MM.1S (cell line): ENCODE measurements at regions not wholly inside any gene's neighbourhood (a gene's known extent, or its start where the extent isn't known, plus 50 kb on each side); places are given as distances from the start of the nearest gene placed in this dataset.

Source experiments
- DNase-seq: peaks from one replicate; pipeline ENCODE4 v3.0.0-alpha.2; 2015
- H2AFZ ChIP-seq: fragments of 300-600 bp; sonication (generic); 2 replicates; pipeline ENCODE4 v1.6.0; 2016; ENCODE audit warnings: antibody characterized with exemption, low read length
- H3F3A ChIP-seq: fragments of 300-600 bp; sonication (generic); 2 replicates; pipeline ENCODE4 v1.6.1; 2016; ENCODE audit warnings: mild to moderate bottlenecking, antibody characterized with exemption, low read length, moderate library complexity, mixed read lengths; ENCODE audit not compliant: insufficient read depth
- H3K27ac ChIP-seq: fragments of 300-600 bp; sonication (generic); 2 replicates; pipeline ENCODE4 v1.5.1; 2016; ENCODE audit warnings: mild to moderate bottlenecking, low read length
- H3K27me3 ChIP-seq: fragments of 300-600 bp; sonication (generic); replicated peaks from 2 replicates; pipeline ENCODE4 v1.6.0; 2016; ENCODE audit warnings: low read length; ENCODE audit not compliant: insufficient read depth
- H3K36me3 ChIP-seq: fragments of 300-600 bp; sonication (generic); replicated peaks from 2 replicates; pipeline ENCODE4 v1.6.1; 2016; ENCODE audit warnings: mild to moderate bottlenecking, low read length, mixed read lengths; ENCODE audit not compliant: insufficient read depth
- H3K4me1 ChIP-seq: fragments of 300-600 bp; sonication (generic); 2 replicates; pipeline ENCODE4 v1.6.1; 2016; ENCODE audit warnings: low read length, mixed read lengths
- H3K4me2 ChIP-seq: fragments of 300-600 bp; sonication (generic); 2 replicates; pipeline ENCODE4 v1.6.0; 2016; ENCODE audit warnings: low read depth, low read length
- H3K4me3 ChIP-seq: fragments of 300-600 bp; sonication (generic); 2 replicates; pipeline ENCODE4 v1.5.1; 2016; ENCODE audit warnings: low read length, mixed read lengths
- H3K79me2 ChIP-seq: fragments of 300-600 bp; sonication (generic); 2 replicates; pipeline ENCODE4 v1.6.1; 2016; ENCODE audit warnings: mixed run types, low read length, mixed read lengths
- H3K9ac ChIP-seq: fragments of 300-600 bp; sonication (generic); 2 replicates; pipeline ENCODE4 v1.6.1; 2016; ENCODE audit warnings: low read length, mixed read lengths
- H3K9me2 ChIP-seq: fragments of 300-600 bp; sonication (generic); replicated peaks from 2 replicates; pipeline ENCODE4 v1.6.1; 2016; ENCODE audit warnings: mild to moderate bottlenecking, low read length, mixed read lengths; ENCODE audit not compliant: insufficient read depth
- H3K9me3 ChIP-seq: fragments of 300-600 bp; sonication (generic); replicated peaks from 2 replicates; pipeline ENCODE4 v1.6.1; 2016; ENCODE audit warnings: mild to moderate bottlenecking, low read length, mixed read lengths; ENCODE audit not compliant: insufficient read depth
- H4K20me1 ChIP-seq: fragments of 300-600 bp; sonication (generic); 2 replicates; pipeline ENCODE4 v1.6.1; 2016; ENCODE audit warnings: mild to moderate bottlenecking, low read length, moderate library complexity, mixed read lengths; ENCODE audit not compliant: insufficient read depth
- EZH2 ChIP-seq: fragments of 300-600 bp; sonication (generic); optimal IDR thresholded peaks from 2 replicates; pipeline ENCODE3; 2017; ENCODE audit warnings: low read depth, mild to moderate bottlenecking, antibody characterized with exemption, low read length, mixed read lengths
- EZH2phosphoT487 ChIP-seq: fragments of 300-600 bp; sonication (generic); IDR thresholded peaks from 2 replicates; pipeline ENCODE4 v1.6.1; 2018; ENCODE audit warnings: antibody characterized with exemption, low read length
- TF ChIP-seq, protein P1 (sequence below): fragments of 300-600 bp; sonication (generic); IDR thresholded peaks from 2 replicates; pipeline ENCODE4 v1.5.1; 2016; ENCODE audit warnings: antibody characterized with exemption, low read length, mixed read lengths

DNA sequence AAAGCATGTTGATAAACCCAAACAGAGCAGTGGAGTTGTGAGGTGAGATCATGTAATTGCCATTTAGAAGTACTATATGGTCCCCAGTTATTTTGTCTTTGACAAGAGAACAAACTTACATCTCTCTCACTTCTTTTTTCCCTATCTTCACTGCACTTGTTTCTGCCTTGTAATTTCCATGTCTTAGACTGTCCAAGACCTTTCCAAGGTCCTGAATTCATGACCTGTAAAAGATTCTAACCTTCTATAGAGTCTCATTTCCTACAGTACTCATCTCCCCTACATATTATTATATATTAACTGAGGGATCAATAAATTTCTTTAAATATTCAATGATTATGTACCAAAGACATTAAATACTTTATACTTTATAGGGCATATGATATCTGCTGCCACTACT lies 295.3 kb upstream of the KIF2B start:
- Histone ChIP-seq H3K27ac (no peak overlapping the region), H4K20me1 (no peaks in the 10 kb centered on the region), H3F3A (no peaks in the 10 kb centered on the region), H3K79me2 (no peaks in the 10 kb centered on the region), H3K27me3 (no peaks in the 10 kb centered on the region), H2AFZ (no peak overlapping the region), H3K9me2 (no peaks in the 10 kb centered on the region), H3K4me1 (no peaks in the 10 kb centered on the region), H3K9me3 (no peaks in the 10 kb centered on the region), H3K36me3 (no peaks in the 10 kb centered on the region), H3K4me3 (no peak overlapping the region), H3K4me2 (no peak overlapping the region), H3K9ac (no peak overlapping the region)
- no peak for TF ChIP-seq EZH2phosphoT487
- DNase-seq: no peak

GRCh38 chr17:53525590-53525989 lies 297.1 kb upstream of the KIF2B start:
- no peak overlapping the region for H3K27ac ChIP-seq
- no peak overlapping the region for H3K9ac ChIP-seq
- no peaks in the 10 kb centered on the region for H3K9me3 ChIP-seq
- no peaks in the 10 kb centered on the region for H3K4me1 ChIP-seq
- H4K20me1 ChIP-seq: no peaks in the 10 kb centered on the region
- DNase-seq: no peak
- H3K4me2 ChIP-seq: no peak overlapping the region
- H3K36me3 ChIP-seq: no peaks in the 10 kb centered on the region
- H2AFZ ChIP-seq: no peak overlapping the region
- no peaks in the 10 kb centered on the region for H3F3A ChIP-seq
- TF ChIP-seq EZH2phosphoT487: no peak
- TF ChIP-seq, protein P1, sequence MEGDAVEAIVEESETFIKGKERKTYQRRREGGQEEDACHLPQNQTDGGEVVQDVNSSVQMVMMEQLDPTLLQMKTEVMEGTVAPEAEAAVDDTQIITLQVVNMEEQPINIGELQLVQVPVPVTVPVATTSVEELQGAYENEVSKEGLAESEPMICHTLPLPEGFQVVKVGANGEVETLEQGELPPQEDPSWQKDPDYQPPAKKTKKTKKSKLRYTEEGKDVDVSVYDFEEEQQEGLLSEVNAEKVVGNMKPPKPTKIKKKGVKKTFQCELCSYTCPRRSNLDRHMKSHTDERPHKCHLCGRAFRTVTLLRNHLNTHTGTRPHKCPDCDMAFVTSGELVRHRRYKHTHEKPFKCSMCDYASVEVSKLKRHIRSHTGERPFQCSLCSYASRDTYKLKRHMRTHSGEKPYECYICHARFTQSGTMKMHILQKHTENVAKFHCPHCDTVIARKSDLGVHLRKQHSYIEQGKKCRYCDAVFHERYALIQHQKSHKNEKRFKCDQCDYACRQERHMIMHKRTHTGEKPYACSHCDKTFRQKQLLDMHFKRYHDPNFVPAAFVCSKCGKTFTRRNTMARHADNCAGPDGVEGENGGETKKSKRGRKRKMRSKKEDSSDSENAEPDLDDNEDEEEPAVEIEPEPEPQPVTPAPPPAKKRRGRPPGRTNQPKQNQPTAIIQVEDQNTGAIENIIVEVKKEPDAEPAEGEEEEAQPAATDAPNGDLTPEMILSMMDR: no peak
- no peak for TF ChIP-seq EZH2
- H3K4me3 ChIP-seq: no peak overlapping the region
- no peaks in the 10 kb centered on the region for H3K79me2 ChIP-seq
- H3K9me2 ChIP-seq: no peaks in the 10 kb centered on the region
- H3K27me3 ChIP-seq: no peaks in the 10 kb centered on the region

GRCh38 chr17:53516636-53517035 lies 306.1 kb upstream of the KIF2B start:
- H3K9me2 ChIP-seq: no peaks in the 10 kb centered on the region
- H3K27me3 ChIP-seq: no peaks in the 10 kb centered on the region
- no peak overlapping the region for H3K4me2 ChIP-seq
- no peak overlapping the region for H3K4me3 ChIP-seq
- no peak overlapping the region for H2AFZ ChIP-seq
- H3K27ac ChIP-seq: no peak overlapping the region
- H3K9ac ChIP-seq: no peak overlapping the region
- no peaks in the 10 kb centered on the region for H3F3A ChIP-seq
- H3K79me2 ChIP-seq: no peaks in the 10 kb centered on the region
- H3K9me3 ChIP-seq: no peaks in the 10 kb centered on the region
- DNase-seq: no peak
- H3K36me3 ChIP-seq: no peaks in the 10 kb centered on the region
- no peaks in the 10 kb centered on the region for H3K4me1 ChIP-seq
- TF ChIP-seq, protein P1: no peak
- TF ChIP-seq EZH2 (no peak), EZH2phosphoT487 (no peak)
- no peaks in the 10 kb centered on the region for H4K20me1 ChIP-seq

DNA sequence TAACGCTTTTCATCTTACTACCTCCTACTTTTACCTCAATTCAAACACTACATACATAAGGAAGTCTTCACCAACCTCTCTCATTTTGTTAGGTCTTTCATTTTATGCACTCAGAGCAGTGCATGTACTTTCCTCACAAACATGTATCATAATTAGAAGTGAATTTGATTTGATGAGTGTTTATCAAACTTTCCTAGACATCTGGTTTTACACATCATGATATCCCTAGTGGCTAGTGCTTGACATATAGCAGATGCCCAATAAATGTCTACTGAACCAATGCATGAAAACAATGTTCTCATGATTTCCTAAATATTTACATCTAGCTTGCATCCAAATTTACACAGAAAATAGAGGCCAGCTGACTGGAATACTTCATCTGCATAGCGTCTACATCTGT lies 323.4 kb upstream of the KIF2B start:
- Histone ChIP-seq H3K4me3 (no peak overlapping the region), H3F3A (no peaks in the 10 kb centered on the region), H3K79me2 (no peaks in the 10 kb centered on the region), H3K9me2 (no peaks in the 10 kb centered on the region), H3K9me3 (no peaks in the 10 kb centered on the region), H3K9ac (no peak overlapping the region), H3K4me1 (no peaks in the 10 kb centered on the region), H2AFZ (no peak overlapping the region), H3K27me3 (no peaks in the 10 kb centered on the region), H3K4me2 (no peak overlapping the region), H3K27ac (no peak overlapping the region), H4K20me1 (no peaks in the 10 kb centered on the region), H3K36me3 (no peaks in the 10 kb centered on the region)
- TF ChIP-seq EZH2phosphoT487: no peak
- TF ChIP-seq EZH2: no peak
- TF ChIP-seq, protein P1: no peak
- DNase-seq: no peak
